ENCODE measurements at regions not wholly inside any gene's neighbourhood (a gene's known extent, or its start where the extent isn't known, plus 50 kb on each side); places are given as distances from the start of the nearest gene placed in this dataset.

GRCh38 chr9:134970198-134970597, 52.5 kb upstream of the FCN1 start:
- intact Hi-C loops (cut with DNase I), result no loop called here
- 79 to 87% (median 83%) methylated on average over 6 of the region's 6 CpGs for WGBS, 4 donors
- DNase-seq, result no peak
- H3K4me3 ChIP-seq, result no peak overlapping the region
- H3K4me1 ChIP-seq (replicated peaks in 1 of 2), result peaks cover 0 to 5% of the 10 kb centered on the region in 2 donors
- H3K36me3 ChIP-seq (replicated peaks in 1 of 2), result no peaks in the 10 kb centered on the region
- H3K27me3 ChIP-seq, result peaks cover 5% of the 10 kb centered on the region
- H3K9me3 ChIP-seq (replicated peaks in 1 of 3), result no peaks in the 10 kb centered on the region
- H3K27ac ChIP-seq, result no peak overlapping the region
- no peak for TF ChIP-seq CTCF (IDR thresholded peaks at IDR 0.05)
- no peak for TF ChIP-seq POLR2A (IDR thresholded peaks at IDR 0.05)

GRCh38 chr9:134970719-134971118, 53.0 kb upstream of the FCN1 start:
- Histone ChIP-seq H3K9me3 (replicated peaks in 1 of 3) (no peaks in the 10 kb centered on the region), H3K36me3 (replicated peaks in 1 of 2) (no peaks in the 10 kb centered on the region), H3K27me3 (peaks cover 5% of the 10 kb centered on the region), H3K27ac (no peak overlapping the region), H3K4me1 (replicated peaks in 1 of 2) (peaks cover 0 to 3% of the 10 kb centered on the region in 2 donors), H3K4me3 (no peak overlapping the region)
- no peak for TF ChIP-seq POLR2A (IDR thresholded peaks at IDR 0.05)
- TF ChIP-seq CTCF (IDR thresholded peaks at IDR 0.05), result no peak
- intact Hi-C loops (cut with DNase I), result no loop called here
- DNase-seq, result peak in 1 of 7 donors; percentile 0
- 76 to 83% (median 80%) methylated on average over 7 of the region's 7 CpGs for WGBS, 4 donors

GRCh38 chr9:134971196-134971595, 53.5 kb upstream of the FCN1 start:
- intact Hi-C loops (cut with DNase I), result no loop called here
- TF ChIP-seq CTCF (IDR thresholded peaks at IDR 0.05) (no peak), POLR2A (IDR thresholded peaks at IDR 0.05) (no peak)
- Histone ChIP-seq H3K27ac (no peak overlapping the region), H3K27me3 (peaks cover 5% of the 10 kb centered on the region), H3K4me3 (no peak overlapping the region), H3K9me3 (replicated peaks in 1 of 3) (no peaks in the 10 kb centered on the region), H3K36me3 (replicated peaks in 1 of 2) (no peaks in the 10 kb centered on the region), H3K4me1 (replicated peaks in 1 of 2) (no peaks in the 10 kb centered on the region)
- DNase-seq, result peak in 1 of 7 donors; percentile 4
- 86 to 98% (median 91%) methylated on average over 7 of the region's 7 CpGs for WGBS, 4 donors

GRCh38 chr9:134971696-134972095, 54.0 kb upstream of the FCN1 start:
- WGBS, 4 donors, result 85 to 94% (median 88%) methylated on average over 3 to 4 of the region's 4 CpGs
- Histone ChIP-seq H3K36me3 (replicated peaks in 1 of 2) (no peaks in the 10 kb centered on the region), H3K4me1 (replicated peaks in 1 of 2) (no peaks in the 10 kb centered on the region), H3K27me3 (peaks cover 5% of the 10 kb centered on the region), H3K9me3 (replicated peaks in 1 of 3) (no peaks in the 10 kb centered on the region), H3K27ac (no peak overlapping the region), H3K4me3 (no peak overlapping the region)
- TF ChIP-seq POLR2A (IDR thresholded peaks at IDR 0.05), result no peak
- TF ChIP-seq CTCF (IDR thresholded peaks at IDR 0.05), result no peak
- DNase-seq, result peak in 1 of 7 donors; percentile 0
- intact Hi-C loops (cut with DNase I), result no loop called here
